Transverse colon (tissue), 4 donors: ENCODE measurements at regions not wholly inside any gene's neighbourhood (a gene's known extent, or its start where the extent isn't known, plus 50 kb on each side); places are given as distances from the start of the nearest gene placed in this dataset.
"Not testable (repeated sequence)": the region's sequence is repeated elsewhere in the genome, so short reads cannot be mapped to it uniquely, and the experiment has no call there.

ENCODE experiments used
- EP300 ChIP-seq: sonication (generic); formaldehyde crosslinking; IDR thresholded peaks from one replicate; pipeline ENCODE4 v1.6.1; 2017; ENCODE audit warnings: antibody characterized with exemption, low read depth
- POLR2A ChIP-seq: fragments of 450-650 bp; IDR thresholded peaks from one replicate; pipeline ENCODE4 v1.6.1; 2016; ENCODE audit warnings: antibody characterized with exemption, mild to moderate bottlenecking, moderate library complexity
- POLR2AphosphoS5 ChIP-seq, 3 donors: sonication (generic); formaldehyde crosslinking; IDR thresholded peaks; one replicate each; pipeline ENCODE4 v1.6.1; 2016; ENCODE audit warnings: antibody characterized with exemption in 3 of 3
- TF ChIP-seq, protein P1 (sequence below), 5 experiments: fragments of 200-600 bp in 3 of 5; fragments of 450-650 bp in 2 of 5; sonication (generic) in 3 of 5; IDR thresholded peaks; 1 replicate in 2 of 5; 2 replicates in 3 of 5; pipeline ENCODE4 v1.5.1; 2016 to 2017; ENCODE audit warnings: antibody characterized with exemption in 5 of 5, inconsistent platforms in 3 of 5, mild to moderate bottlenecking in 2 of 5, moderate library complexity in 1 of 5

DNA sequence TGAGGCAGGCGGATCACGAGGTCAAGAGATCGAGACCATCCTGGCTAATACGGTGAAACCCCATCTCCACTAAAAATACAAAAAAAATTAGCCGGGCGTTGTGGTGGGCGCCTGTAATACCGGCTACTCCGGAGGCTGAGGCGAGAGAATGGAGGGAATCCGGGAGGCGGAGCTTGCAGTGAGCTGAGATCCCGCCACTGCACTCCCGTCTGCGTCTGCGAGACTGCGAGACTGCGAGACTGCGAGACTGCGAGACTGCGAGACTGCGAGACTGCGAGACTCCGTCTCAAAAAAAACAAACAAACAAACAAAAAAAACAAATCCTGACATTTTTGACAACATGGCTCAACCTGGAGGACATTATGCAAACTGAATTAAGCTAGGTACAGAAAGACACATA is 1606.2 kb downstream of the STIM2 start:
- not testable (repeated sequence) for TF ChIP-seq POLR2AphosphoS5 (IDR thresholded peaks at IDR 0.05); POLR2A; EP300
- TF ChIP-seq, protein P1, sequence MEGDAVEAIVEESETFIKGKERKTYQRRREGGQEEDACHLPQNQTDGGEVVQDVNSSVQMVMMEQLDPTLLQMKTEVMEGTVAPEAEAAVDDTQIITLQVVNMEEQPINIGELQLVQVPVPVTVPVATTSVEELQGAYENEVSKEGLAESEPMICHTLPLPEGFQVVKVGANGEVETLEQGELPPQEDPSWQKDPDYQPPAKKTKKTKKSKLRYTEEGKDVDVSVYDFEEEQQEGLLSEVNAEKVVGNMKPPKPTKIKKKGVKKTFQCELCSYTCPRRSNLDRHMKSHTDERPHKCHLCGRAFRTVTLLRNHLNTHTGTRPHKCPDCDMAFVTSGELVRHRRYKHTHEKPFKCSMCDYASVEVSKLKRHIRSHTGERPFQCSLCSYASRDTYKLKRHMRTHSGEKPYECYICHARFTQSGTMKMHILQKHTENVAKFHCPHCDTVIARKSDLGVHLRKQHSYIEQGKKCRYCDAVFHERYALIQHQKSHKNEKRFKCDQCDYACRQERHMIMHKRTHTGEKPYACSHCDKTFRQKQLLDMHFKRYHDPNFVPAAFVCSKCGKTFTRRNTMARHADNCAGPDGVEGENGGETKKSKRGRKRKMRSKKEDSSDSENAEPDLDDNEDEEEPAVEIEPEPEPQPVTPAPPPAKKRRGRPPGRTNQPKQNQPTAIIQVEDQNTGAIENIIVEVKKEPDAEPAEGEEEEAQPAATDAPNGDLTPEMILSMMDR (IDR thresholded peaks at IDR 0.05), result not testable (repeated sequence)
